Left cardiac atrium (tissue), 4 donors: ENCODE measurements at regions not wholly inside any gene's neighbourhood (a gene's known extent, or its start where the extent isn't known, plus 50 kb on each side); places are given as distances from the start of the nearest gene placed in this dataset.

Experiments used
- ATAC-seq, 2 donors: fragments of 200-7000 bp; cut with Tn5 transposase; one replicate each; pipeline ENCODE4 v1.9.1; 2020; ENCODE audit warnings: mild to moderate bottlenecking in 2 of 2, moderate library complexity in 2 of 2
- DNase-seq: peaks from one replicate; pipeline ENCODE4 v3.0.0-alpha.2; 2020
- intact Hi-C, 2 donors: fragments of 100-400 bp; cut with DNase I; formaldehyde crosslinking; loops; one replicate each; pipeline versions ENCODE4 v1.14.1 to v1.15.1; 2022 to 2023
- donor health status: DM: no; HTN: yes; CAD: no.
- donor health status: DM: no; HTN: yes; CAD: no; lungs with severe emphysema.
- donor health status: DM: yes; HTN: yes; CAD: no.
- donor health status: Dilated cardiomyopathy.

GRCh38 chr3:111244760-111245159, 173.1 kb downstream of the NECTIN3 start:
- intact Hi-C loops, result no loop called here
- ATAC-seq (no peak), DNase-seq (no peak)

GRCh38 chr3:111246967-111247760, 175.5 kb downstream of the NECTIN3 start:
- ATAC-seq, result no peak
- no peak for DNase-seq
- intact Hi-C loops, result no loop called here

- ATAC-seq (no peak), DNase-seq (no peak)
- intact Hi-C loops, result no loop called here
Measured at GRCh38 chr3:111248406-111248805, 176.8 kb downstream of the NECTIN3 start.

- ATAC-seq (no peak), DNase-seq (no peak)
- intact Hi-C loops, result no loop called here
Measured at GRCh38 chr3:111249421-111249820, 177.8 kb downstream of the NECTIN3 start.

- ATAC-seq (peak; percentile 49 to 82), DNase-seq (no peak)
- intact Hi-C loops, result no loop called here
Measured at GRCh38 chr3:111252779-111253178, 181.2 kb downstream of the NECTIN3 start.

- intact Hi-C loops, result no loop called here
- DNase-seq, result no peak
- no peak for ATAC-seq
Measured at GRCh38 chr3:111253733-111254132, 182.1 kb downstream of the NECTIN3 start.

- ATAC-seq (no peak), DNase-seq (no peak)
- intact Hi-C loops, result no loop called here
Measured at GRCh38 chr3:111260878-111261277, 189.3 kb downstream of the NECTIN3 start.

GRCh38 chr3:111269777-111270176, 198.2 kb downstream of the NECTIN3 start:
- DNase-seq, result no peak
- no peak for ATAC-seq
- intact Hi-C loops, result no loop called here

GRCh38 chr3:111277226-111277625, 205.6 kb downstream of the NECTIN3 start:
- ATAC-seq, result no peak
- intact Hi-C loops, result no loop called here
- DNase-seq, result no peak

- intact Hi-C loops, result no loop called here
- no peak for DNase-seq
- no peak for ATAC-seq
Measured at GRCh38 chr3:111278959-111279358, 207.3 kb downstream of the NECTIN3 start.

- DNase-seq, result no peak
Measured at GRCh38 chr3:111282024-111282423, 210.4 kb downstream of the NECTIN3 start.

GRCh38 chr3:111283165-111283564, 211.5 kb downstream of the NECTIN3 start:
- intact Hi-C loops, result no loop called here
- ATAC-seq (no peak), DNase-seq (no peak)

More at GRCh38 chr3:111282024-111282423, 210.4 kb downstream of the NECTIN3 start:
- intact Hi-C loops, result no loop called here
- ATAC-seq, result no peak

GRCh38 chr3:111284503-111285183, 213.0 kb downstream of the NECTIN3 start:
- intact Hi-C loops, result no loop called here
- DNase-seq, result no peak
- no peak for ATAC-seq

- DNase-seq (no peak), ATAC-seq (no peak)
- intact Hi-C loops, result no loop called here
Measured at GRCh38 chr3:111285184-111285538, 213.5 kb downstream of the NECTIN3 start.

- ATAC-seq (no peak), DNase-seq (no peak)
- intact Hi-C loops, result no loop called here
Measured at GRCh38 chr3:111285694-111286093, 214.1 kb downstream of the NECTIN3 start.

- intact Hi-C loops, result no loop called here
- ATAC-seq (no peak), DNase-seq (no peak)
Measured at GRCh38 chr3:111286746-111287145, 215.1 kb downstream of the NECTIN3 start.

- no peak for ATAC-seq
- intact Hi-C loops, result no loop called here
- no peak for DNase-seq
Measured at GRCh38 chr3:111292117-111292516, 220.5 kb downstream of the NECTIN3 start.

- DNase-seq (no peak), ATAC-seq (no peak)
- intact Hi-C loops, result no loop called here
Measured at GRCh38 chr3:111299192-111299615, 227.6 kb downstream of the NECTIN3 start.

GRCh38 chr3:111301238-111301798, 229.7 kb downstream of the NECTIN3 start:
- DNase-seq (no peak), ATAC-seq (no peak)
- intact Hi-C loops, result no loop called here

- ATAC-seq, result no peak
- DNase-seq, result no peak
- intact Hi-C loops, result no loop called here
Measured at GRCh38 chr3:111302063-111302462, 230.4 kb downstream of the NECTIN3 start.

GRCh38 chr3:111303760-111304159, 232.1 kb downstream of the NECTIN3 start:
- intact Hi-C loops, result no loop called here
- DNase-seq (no peak), ATAC-seq (no peak)
